Tibial artery (tissue), 4 donors: ENCODE measurements at regions not wholly inside any gene's neighbourhood (a gene's known extent, or its start where the extent isn't known, plus 50 kb on each side); places are given as distances from the start of the nearest gene placed in this dataset.

Experiments
- DNase-seq, 2 donors: peaks; one replicate each; pipeline ENCODE4 v3.0.0-alpha.2; 2019
- H3K27ac ChIP-seq, 2 donors: fragments of 200-600 bp; sonication (generic) in 1 of 2; 1 replicate in 1 of 2; 2 replicates in 1 of 2; pipeline ENCODE4 v1.5.1; 2018 to 2019; ENCODE audit warnings: mild to moderate bottlenecking in 1 of 2
- H3K27me3 ChIP-seq, 2 donors: fragments of 200-600 bp; sonication (generic) in 1 of 2; one replicate each; pipeline versions ENCODE4 v1.5.1 to v1.6.0; 2016 to 2019
- H3K36me3 ChIP-seq, 3 donors: fragments of 200-600 bp; sonication (generic) in 2 of 3; one replicate each; pipeline ENCODE4 v1.5.1; 2016 to 2019; ENCODE audit warnings: mild to moderate bottlenecking in 2 of 3
- H3K4me1 ChIP-seq, 4 donors: fragments of 200-600 bp; sonication (generic) in 2 of 4; 1 replicate in 3 of 4; 2 replicates in 1 of 4; pipeline ENCODE4 v1.5.1; 2016 to 2019
- H3K4me3 ChIP-seq, 2 donors: fragments of 200-600 bp; sonication (generic) in 1 of 2; 1 replicate in 1 of 2; 2 replicates in 1 of 2; pipeline ENCODE4 v1.5.1; 2018 to 2019; ENCODE audit warnings: mild to moderate bottlenecking in 2 of 2
- H3K9me3 ChIP-seq, 3 donors: fragments of 200-600 bp; sonication (generic) in 1 of 3; one replicate each; pipeline ENCODE4 v1.5.1; 2016 to 2019
- CTCF ChIP-seq, 2 experiments: fragments of 200-600 bp in 1 of 2; fragments of 450-650 bp in 1 of 2; IDR thresholded peaks; one replicate each; pipeline ENCODE4 v1.5.1; 2017 to 2019; ENCODE audit warnings: antibody characterized with exemption in 2 of 2, mild to moderate bottlenecking in 1 of 2, moderate library complexity in 1 of 2
- intact Hi-C: fragments of 100-400 bp; cut with DNase I; formaldehyde crosslinking; loops from one replicate; pipeline ENCODE4 v1.15.0; 2023; ENCODE audit warnings: low total_unique reads

DNA sequence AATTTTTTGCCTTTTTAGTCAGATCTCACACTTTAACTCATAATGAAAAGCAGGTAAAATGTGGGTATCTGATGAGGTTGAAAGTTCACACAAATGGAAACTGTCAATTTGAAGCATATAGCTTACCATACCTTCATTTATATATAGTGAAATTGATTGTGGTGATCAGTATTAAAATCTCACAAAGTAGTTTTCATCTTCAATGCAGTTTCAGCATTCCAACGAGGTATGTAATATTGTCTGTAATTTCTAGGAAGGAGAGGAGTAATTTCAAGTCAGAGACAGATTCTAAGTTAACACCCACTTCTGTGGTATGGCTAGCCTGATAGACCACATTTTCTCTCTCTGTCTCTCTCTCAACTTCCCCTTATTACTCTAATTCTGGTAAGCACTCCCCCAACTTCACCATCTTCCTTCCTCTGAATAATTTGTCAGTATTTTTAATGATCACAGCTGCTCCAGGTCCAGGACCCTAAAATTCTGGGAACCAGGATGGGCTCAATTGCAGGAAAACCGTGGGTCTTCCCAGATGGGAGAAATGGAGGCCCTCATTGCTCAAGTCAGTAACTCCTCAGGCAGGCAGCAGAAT is 455.7 kb downstream of the FGF9 start:
- H3K4me3 ChIP-seq = no peak overlapping the region
- H3K9me3 ChIP-seq = no peaks in the 10 kb centered on the region
- H3K27ac ChIP-seq = no peak overlapping the region
- intact Hi-C loops = no loop called here
- DNase-seq = no peak
- no peak for TF ChIP-seq CTCF (IDR thresholded peaks at IDR 0.05)
- H3K27me3 ChIP-seq = no peaks in the 10 kb centered on the region
- no peaks in the 10 kb centered on the region for H3K36me3 ChIP-seq
- H3K4me1 ChIP-seq = no peaks in the 10 kb centered on the region

DNA sequence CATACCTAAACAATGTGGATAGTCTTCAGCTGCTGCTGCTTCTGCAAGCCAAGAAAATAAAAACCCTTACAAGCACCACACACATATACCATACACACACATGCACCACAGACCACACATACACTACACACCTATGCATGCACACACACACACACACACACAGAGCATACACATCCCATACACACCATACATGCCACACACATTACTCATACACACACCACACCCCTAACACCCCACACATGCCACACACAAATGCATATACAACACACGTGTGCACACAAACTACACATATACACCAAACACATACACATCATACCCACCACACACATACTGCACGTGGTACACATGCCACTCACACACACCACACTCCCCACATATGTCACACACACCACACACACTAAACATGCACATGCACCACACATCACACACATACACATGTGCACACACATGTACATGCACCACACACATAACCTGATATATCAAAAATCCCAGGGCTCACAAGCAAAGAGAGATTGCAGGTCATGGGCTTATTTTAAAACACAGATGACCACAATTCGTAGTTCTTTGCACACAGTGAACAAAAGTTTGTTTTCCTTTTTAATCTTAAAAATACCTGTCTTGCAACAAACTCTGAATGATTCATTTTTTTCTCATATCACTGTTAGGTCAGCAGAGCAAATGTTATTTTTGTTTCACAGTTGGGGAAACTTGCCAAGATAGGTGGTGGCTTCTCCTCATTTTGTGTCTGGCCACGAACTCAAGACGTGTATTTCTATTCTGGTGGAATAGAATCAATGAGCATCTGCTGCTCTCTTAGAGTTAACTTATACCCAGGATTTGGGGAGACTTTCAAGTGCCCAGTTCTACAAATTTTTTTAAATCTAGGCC is 456.6 kb downstream of the FGF9 start:
- Histone ChIP-seq H3K9me3 (no peaks in the 10 kb centered on the region), H3K27ac (no peak overlapping the region), H3K36me3 (no peaks in the 10 kb centered on the region), H3K4me3 (no peak overlapping the region), H3K27me3 (no peaks in the 10 kb centered on the region), H3K4me1 (no peaks in the 10 kb centered on the region)
- intact Hi-C loops = no loop called here
- DNase-seq = no peak
- TF ChIP-seq CTCF (IDR thresholded peaks at IDR 0.05) = no peak

- Histone ChIP-seq H3K27me3 (no peaks in the 10 kb centered on the region), H3K4me1 (no peaks in the 10 kb centered on the region), H3K4me3 (no peak overlapping the region), H3K9me3 (no peaks in the 10 kb centered on the region), H3K36me3 (no peaks in the 10 kb centered on the region), H3K27ac (no peak overlapping the region)
- DNase-seq = no peak
- intact Hi-C loops = no loop called here
- TF ChIP-seq CTCF (IDR thresholded peaks at IDR 0.05) = no peak
Measured at GRCh38 chr13:22128441-22129408, 457.9 kb downstream of the FGF9 start.

DNA sequence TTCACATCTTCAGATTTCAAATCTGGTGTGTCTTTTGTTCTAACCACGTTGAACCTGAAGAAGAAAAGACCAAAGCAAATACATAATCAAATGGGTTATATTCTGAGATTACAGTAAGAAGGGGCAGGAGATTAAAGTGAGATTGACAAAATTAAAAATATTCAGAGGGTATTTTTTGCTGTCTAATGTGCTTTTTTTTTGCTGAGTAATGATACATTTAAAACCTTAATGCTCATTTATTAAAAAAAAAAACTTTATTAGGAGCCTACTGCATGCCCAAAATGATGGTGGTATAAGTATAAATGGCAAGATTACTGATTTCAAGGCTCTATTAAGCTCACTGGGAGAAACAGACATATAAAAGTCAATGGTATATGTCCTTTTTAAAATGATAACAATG is 459.4 kb downstream of the FGF9 start:
- H3K27me3 ChIP-seq = no peaks in the 10 kb centered on the region
- intact Hi-C loops = no loop called here
- no peak overlapping the region for H3K27ac ChIP-seq
- TF ChIP-seq CTCF (IDR thresholded peaks at IDR 0.05) = no peak
- no peak for DNase-seq
- no peaks in the 10 kb centered on the region for H3K36me3 ChIP-seq
- H3K4me1 ChIP-seq = no peaks in the 10 kb centered on the region
- H3K9me3 ChIP-seq = no peaks in the 10 kb centered on the region
- no peak overlapping the region for H3K4me3 ChIP-seq

- DNase-seq = no peak
- intact Hi-C loops = no loop called here
- Histone ChIP-seq H3K27me3 (no peaks in the 10 kb centered on the region), H3K36me3 (no peaks in the 10 kb centered on the region), H3K4me3 (no peak overlapping the region), H3K27ac (no peak overlapping the region), H3K4me1 (no peaks in the 10 kb centered on the region), H3K9me3 (no peaks in the 10 kb centered on the region)
- no peak for TF ChIP-seq CTCF (IDR thresholded peaks at IDR 0.05)
Measured at GRCh38 chr13:22134261-22134660, 463.4 kb downstream of the FGF9 start.
